Natural killer cell (primary cell): ENCODE measurements at regions not wholly inside any gene's neighbourhood (a gene's known extent, or its start where the extent isn't known, plus 50 kb on each side); places are given as distances from the start of the nearest gene placed in this dataset.

Source experiments
- ATAC-seq, 3 donors: fragments of 150-1000 bp in 2 of 3; fragments of 200-7000 bp in 1 of 3; cut with Tn5 transposase; 1 replicate in 1 of 3; 2 replicates in 2 of 3; pipeline ENCODE4 v1.10.0; 2021; ENCODE audit warnings: mild to moderate bottlenecking in 2 of 3, moderate library complexity in 2 of 3
- DNase-seq, 2 donors: peaks; one replicate each; pipeline versions ENCODE4 v3.0.0 to v3.0.0-alpha.2; 2013 to 2021; ENCODE audit warnings: mixed read lengths in 1 of 2
- H3K27ac ChIP-seq: one replicate; pipeline ENCODE4 v1.5.1; 2013; ENCODE audit warnings: mild to moderate bottlenecking, low read length
- H3K27me3 ChIP-seq: one replicate; pipeline ENCODE4 v1.6.1; 2013; ENCODE audit warnings: low read length; ENCODE audit not compliant: control insufficient read depth, insufficient read depth
- H3K36me3 ChIP-seq: one replicate; pipeline ENCODE4 v1.6.1; 2013; ENCODE audit warnings: low read length; ENCODE audit not compliant: control insufficient read depth, insufficient read depth
- H3K4me1 ChIP-seq: one replicate; pipeline ENCODE4 v1.6.1; 2013; ENCODE audit warnings: low read length; ENCODE audit not compliant: control insufficient read depth, insufficient read depth
- H3K4me3 ChIP-seq: one replicate; pipeline ENCODE4 v1.5.1; 2013; ENCODE audit warnings: low read length
- H3K9me3 ChIP-seq: one replicate; pipeline ENCODE4 v1.6.1; 2013; ENCODE audit warnings: low read length; ENCODE audit not compliant: control insufficient read depth, insufficient read depth
- H3K27ac Mint-ChIP-seq, 2 donors: one replicate each; pipeline ENCODE4 v1.8.0; 2022; ENCODE audit warnings: mild to moderate bottlenecking in 2 of 2, mixed read lengths in 2 of 2, moderate library complexity in 1 of 2
- H3K27me3 Mint-ChIP-seq, 2 donors: one replicate each; pipeline ENCODE4 v1.8.0; 2022; ENCODE audit warnings: low read depth in 2 of 2, mixed read lengths in 2 of 2
- H3K36me3 Mint-ChIP-seq: one replicate; pipeline ENCODE4 v1.8.0; 2022; ENCODE audit warnings: mixed read lengths
- H3K4me1 Mint-ChIP-seq, 2 donors: one replicate each; pipeline ENCODE4 v1.8.0; 2022; ENCODE audit warnings: mixed read lengths in 2 of 2
- H3K4me3 Mint-ChIP-seq: one replicate; pipeline ENCODE4 v1.8.0; 2022; ENCODE audit warnings: mild to moderate bottlenecking, moderate library complexity, mixed read lengths
- H3K9me3 Mint-ChIP-seq, 2 donors: one replicate each; pipeline ENCODE4 v1.8.0; 2022; ENCODE audit warnings: mixed read lengths in 2 of 2
- WGBS: methylation state at CpG from one replicate; pipeline ENCODE4 v1.1.7; 2013; ENCODE audit warnings: missing lambda C conversion rate; ENCODE audit not compliant: insufficient coverage; 5-methylcytosine and 5-hydroxymethylcytosine counted together
- intact Hi-C: fragments of 100-400 bp; cut with micrococcal nuclease; formaldehyde crosslinking; loops from one replicate; pipeline ENCODE4 v1.14.2; 2022
- TF ChIP-seq, protein P1 (sequence below): fragments of 200-600 bp; IDR thresholded peaks from one replicate; pipeline ENCODE4 v1.8.0; 2022; ENCODE audit warnings: antibody characterized with exemption

DNA sequence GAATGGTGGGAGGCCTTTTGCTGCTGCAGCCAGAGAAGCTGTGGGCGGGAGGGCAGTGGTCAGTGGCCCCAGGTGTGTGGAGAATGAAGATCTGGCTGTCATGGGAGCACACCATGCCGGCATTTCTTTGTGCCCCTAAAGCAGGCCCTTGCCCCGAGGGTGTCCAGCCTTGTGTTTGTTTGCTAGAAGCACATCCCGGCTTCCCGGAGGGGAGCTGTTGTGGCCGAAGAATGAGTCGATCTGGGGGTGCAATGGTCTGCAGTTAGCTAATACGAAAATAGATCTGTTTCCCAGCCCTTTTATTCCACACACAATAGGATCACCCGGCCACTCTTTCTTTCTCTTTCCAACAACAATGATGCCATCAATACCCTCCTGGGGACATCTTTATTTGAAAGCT is 228.8 kb downstream of the CBLN1 start:
- H3K4me1 ChIP-seq, result no peaks in the 10 kb centered on the region
- TF ChIP-seq, protein P1, sequence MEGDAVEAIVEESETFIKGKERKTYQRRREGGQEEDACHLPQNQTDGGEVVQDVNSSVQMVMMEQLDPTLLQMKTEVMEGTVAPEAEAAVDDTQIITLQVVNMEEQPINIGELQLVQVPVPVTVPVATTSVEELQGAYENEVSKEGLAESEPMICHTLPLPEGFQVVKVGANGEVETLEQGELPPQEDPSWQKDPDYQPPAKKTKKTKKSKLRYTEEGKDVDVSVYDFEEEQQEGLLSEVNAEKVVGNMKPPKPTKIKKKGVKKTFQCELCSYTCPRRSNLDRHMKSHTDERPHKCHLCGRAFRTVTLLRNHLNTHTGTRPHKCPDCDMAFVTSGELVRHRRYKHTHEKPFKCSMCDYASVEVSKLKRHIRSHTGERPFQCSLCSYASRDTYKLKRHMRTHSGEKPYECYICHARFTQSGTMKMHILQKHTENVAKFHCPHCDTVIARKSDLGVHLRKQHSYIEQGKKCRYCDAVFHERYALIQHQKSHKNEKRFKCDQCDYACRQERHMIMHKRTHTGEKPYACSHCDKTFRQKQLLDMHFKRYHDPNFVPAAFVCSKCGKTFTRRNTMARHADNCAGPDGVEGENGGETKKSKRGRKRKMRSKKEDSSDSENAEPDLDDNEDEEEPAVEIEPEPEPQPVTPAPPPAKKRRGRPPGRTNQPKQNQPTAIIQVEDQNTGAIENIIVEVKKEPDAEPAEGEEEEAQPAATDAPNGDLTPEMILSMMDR, result no peak
- 74% methylated on average over 8 of the region's 9 CpGs for WGBS
- peaks cover 2% of the 10 kb centered on the region for H3K9me3 ChIP-seq
- no peaks in the 10 kb centered on the region for H3K36me3 ChIP-seq
- H3K9me3 Mint-ChIP-seq, result no peaks in the 10 kb centered on the region
- no peak overlapping the region for H3K4me3 Mint-ChIP-seq
- H3K27ac ChIP-seq, result no peak overlapping the region
- no peaks in the 10 kb centered on the region for H3K36me3 Mint-ChIP-seq
- intact Hi-C loops, result no loop called here
- no peaks in the 10 kb centered on the region for H3K4me1 Mint-ChIP-seq
- DNase-seq (no peak), ATAC-seq (no peak)
- H3K27me3 Mint-ChIP-seq, result no peaks in the 10 kb centered on the region
- H3K27me3 ChIP-seq, result no peaks in the 10 kb centered on the region
- no peak overlapping the region for H3K4me3 ChIP-seq
- no peak overlapping the region for H3K27ac Mint-ChIP-seq

DNA sequence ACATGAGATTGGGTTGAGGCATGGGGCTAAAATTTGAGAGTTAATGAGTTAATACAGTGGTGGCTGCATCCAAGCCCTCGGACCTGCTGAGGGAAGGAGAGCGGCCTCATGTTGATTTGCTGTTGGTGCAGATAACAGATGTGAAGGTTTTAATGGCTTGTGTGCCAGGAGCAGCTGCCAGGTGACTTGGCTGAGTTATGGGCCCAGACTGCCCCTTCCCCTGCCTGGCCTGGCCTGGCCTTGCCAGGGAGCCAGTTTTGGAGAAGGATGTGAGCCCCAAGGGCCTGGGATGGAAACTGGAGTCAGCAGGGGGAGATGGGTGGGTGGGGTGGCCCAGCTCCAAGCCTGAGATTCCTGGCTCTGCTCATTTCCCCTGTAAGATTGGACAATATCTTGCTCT is 230.1 kb downstream of the CBLN1 start:
- Mint-ChIP-seq H3K9me3 (peaks cover 0 to 3% of the 10 kb centered on the region in 2 donors), H3K4me1 (no peaks in the 10 kb centered on the region), H3K36me3 (no peaks in the 10 kb centered on the region), H3K27me3 (no peaks in the 10 kb centered on the region), H3K27ac (no peak overlapping the region), H3K4me3 (no peak overlapping the region)
- TF ChIP-seq, protein P1, result no peak
- ATAC-seq (no peak), DNase-seq (no peak)
- intact Hi-C loops, result no loop called here
- H3K27me3 ChIP-seq, result no peaks in the 10 kb centered on the region
- H3K27ac ChIP-seq, result no peak overlapping the region
- no peaks in the 10 kb centered on the region for H3K4me1 ChIP-seq
- WGBS, result 63% methylated on average over 2 of the region's 2 CpGs
- H3K9me3 ChIP-seq, result peaks cover 2% of the 10 kb centered on the region
- no peak overlapping the region for H3K4me3 ChIP-seq
- H3K36me3 ChIP-seq, result no peaks in the 10 kb centered on the region

DNA sequence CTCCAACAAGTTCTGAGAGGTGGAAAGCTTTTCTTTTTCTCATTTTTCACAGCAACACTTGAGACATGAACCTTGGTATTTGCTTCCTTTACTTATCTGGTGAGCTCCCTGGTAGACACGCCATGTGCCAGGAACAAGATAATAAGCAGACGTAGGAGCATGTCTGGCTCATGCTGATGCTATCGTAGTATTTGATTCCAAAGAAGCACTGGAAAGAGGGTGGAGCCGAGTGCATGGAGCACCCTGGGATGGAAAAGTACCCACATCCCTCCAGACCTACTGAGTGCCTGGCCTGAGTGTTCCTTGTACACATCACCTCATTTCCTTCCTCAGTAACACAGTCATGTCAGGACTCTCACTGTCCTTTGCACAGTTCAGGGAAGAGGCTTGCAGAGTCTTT is 231.0 kb downstream of the CBLN1 start:
- 82% methylated on average over 4 of the region's 4 CpGs for WGBS
- Histone ChIP-seq H3K27me3 (no peaks in the 10 kb centered on the region), H3K27ac (no peak overlapping the region), H3K4me1 (no peaks in the 10 kb centered on the region), H3K4me3 (no peak overlapping the region), H3K9me3 (peaks cover 2% of the 10 kb centered on the region), H3K36me3 (no peaks in the 10 kb centered on the region)
- Mint-ChIP-seq H3K4me1 (no peaks in the 10 kb centered on the region), H3K9me3 (peaks cover 0 to 3% of the 10 kb centered on the region in 2 donors), H3K4me3 (no peak overlapping the region), H3K27me3 (no peaks in the 10 kb centered on the region), H3K36me3 (no peaks in the 10 kb centered on the region), H3K27ac (no peak overlapping the region)
- ATAC-seq, result no peak
- TF ChIP-seq, protein P1, result no peak
- DNase-seq, result no peak
- intact Hi-C loops, result no loop called here

DNA sequence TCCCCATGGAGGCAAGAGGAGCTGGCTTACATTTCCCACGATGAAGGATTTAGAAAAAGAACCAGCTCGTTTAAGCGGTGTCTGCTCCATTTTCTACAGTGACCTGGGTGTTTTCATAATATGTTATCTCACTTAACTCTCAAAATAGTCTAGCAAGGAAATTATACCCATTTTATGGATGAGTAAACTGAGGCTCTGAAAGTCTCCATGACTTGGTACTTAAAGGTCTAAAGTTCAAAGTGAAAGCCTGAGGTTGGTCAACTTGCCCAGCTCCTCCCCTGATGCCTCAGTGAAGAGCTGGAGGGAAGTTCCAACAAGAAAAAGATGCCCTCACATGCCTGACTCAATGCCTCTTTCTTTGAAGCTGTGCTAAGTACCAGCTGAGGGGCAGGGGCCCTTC is 232.0 kb downstream of the CBLN1 start:
- Histone ChIP-seq H3K36me3 (no peaks in the 10 kb centered on the region), H3K4me3 (no peak overlapping the region), H3K4me1 (no peaks in the 10 kb centered on the region), H3K9me3 (peaks cover 2% of the 10 kb centered on the region), H3K27me3 (no peaks in the 10 kb centered on the region), H3K27ac (no peak overlapping the region)
- intact Hi-C loops, result no loop called here
- Mint-ChIP-seq H3K4me3 (no peak overlapping the region), H3K9me3 (peaks cover 0 to 3% of the 10 kb centered on the region in 2 donors), H3K27me3 (no peaks in the 10 kb centered on the region), H3K27ac (no peak overlapping the region), H3K4me1 (no peaks in the 10 kb centered on the region), H3K36me3 (no peaks in the 10 kb centered on the region)
- TF ChIP-seq, protein P1, result no peak
- 94% methylated on average over 2 of the region's 3 CpGs for WGBS
- ATAC-seq, result no peak
- DNase-seq, result no peak
